Type B pancreatic cell (in vitro differentiated cells): ENCODE measurements at regions not wholly inside any gene's neighbourhood (a gene's known extent, or its start where the extent isn't known, plus 50 kb on each side); places are given as distances from the start of the nearest gene placed in this dataset.
A peak's percentile ranks its signal among the peaks of the same experiment; 100 is the strongest.

Source experiments
- DNase-seq: peaks from one replicate; pipeline ENCODE4 v3.0.0; 2021; ENCODE audit warnings: mixed read lengths; ENCODE audit not compliant: unreplicated experiment; ENCODE audit errors: extremely low spot score
- H3K27ac Mint-ChIP-seq: 2 replicates; pipeline ENCODE4 v1.8.0; 2021; ENCODE audit warnings: mild to moderate bottlenecking, mixed read lengths
- H3K27me3 Mint-ChIP-seq: 2 replicates; pipeline ENCODE4 v1.8.0; 2021; ENCODE audit warnings: mixed read lengths
- H3K36me3 Mint-ChIP-seq: 2 replicates; pipeline ENCODE4 v1.8.0; 2021; ENCODE audit warnings: mixed read lengths
- H3K4me1 Mint-ChIP-seq: one replicate; pipeline ENCODE4 v1.8.0; 2021; ENCODE audit warnings: mixed read lengths; ENCODE audit not compliant: unreplicated experiment
- H3K4me3 Mint-ChIP-seq: 2 replicates; pipeline ENCODE4 v1.8.0; 2021; ENCODE audit warnings: mild to moderate bottlenecking, mixed read lengths
- H3K9me3 Mint-ChIP-seq: 2 replicates; pipeline ENCODE4 v1.8.0; 2021; ENCODE audit warnings: mixed read lengths
- CTCF ChIP-seq: fragments of 200-600 bp; sonication (generic); conservative IDR thresholded peaks from 2 replicates; pipeline ENCODE4 v1.5.0; 2021; ENCODE audit warnings: antibody characterized with exemption, mild to moderate bottlenecking

DNA sequence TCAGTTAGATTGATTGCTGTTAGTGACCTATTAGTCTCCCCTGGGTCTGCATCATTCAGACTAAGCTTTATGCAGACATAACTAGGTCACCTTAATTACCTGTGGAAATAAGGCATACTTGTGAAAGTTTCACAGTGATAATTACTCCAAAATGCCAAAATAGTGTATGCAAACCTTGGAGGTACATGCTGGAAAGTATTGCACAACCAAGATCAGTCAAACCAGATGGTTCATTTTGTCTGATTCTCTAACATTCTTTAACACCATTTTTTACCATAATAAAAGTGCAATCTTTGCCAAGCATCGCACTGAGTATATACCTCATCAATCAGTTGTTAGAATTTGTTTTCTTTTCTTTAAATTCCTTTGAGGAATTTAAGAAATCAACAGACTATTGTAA lies 186.3 kb upstream of the TMEFF2 start:
- DNase-seq, result no peak
- H3K4me1 Mint-ChIP-seq, result peaks cover 3% of the 10 kb centered on the region

DNA sequence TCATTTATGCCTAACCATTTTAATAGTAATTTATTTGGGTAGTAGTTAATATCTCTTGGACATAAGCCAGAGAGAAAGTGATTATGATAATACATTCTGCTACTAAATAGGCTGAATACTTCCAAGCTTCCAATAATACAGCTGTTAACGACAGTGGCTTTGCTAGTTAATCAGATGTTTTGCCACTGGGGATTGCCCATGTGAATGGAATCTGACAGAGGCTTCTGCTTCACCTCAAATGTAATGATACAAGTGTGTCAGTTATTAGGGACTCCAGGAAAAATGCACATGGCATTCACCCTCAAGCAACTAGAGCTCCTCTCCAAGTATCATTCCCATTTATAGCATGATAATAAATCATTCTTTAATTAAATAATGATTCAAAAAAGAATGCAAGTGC lies 185.0 kb upstream of the TMEFF2 start:
- H3K27me3 Mint-ChIP-seq, result no peaks in the 10 kb centered on the region
- no peaks in the 10 kb centered on the region for H3K36me3 Mint-ChIP-seq
- H3K9me3 Mint-ChIP-seq, result no peaks in the 10 kb centered on the region
- TF ChIP-seq CTCF, result no peak
- peaks cover 10% of the 10 kb centered on the region for H3K4me1 Mint-ChIP-seq
- H3K4me3 Mint-ChIP-seq, result no peak overlapping the region
- DNase-seq, result no peak
- no peak overlapping the region for H3K27ac Mint-ChIP-seq

More for the DNA sequence above, 186.3 kb upstream of the TMEFF2 start:
- Mint-ChIP-seq H3K9me3 (no peaks in the 10 kb centered on the region), H3K36me3 (no peaks in the 10 kb centered on the region), H3K27ac (no peak overlapping the region), H3K4me3 (no peak overlapping the region), H3K27me3 (no peaks in the 10 kb centered on the region)
- TF ChIP-seq CTCF, result no peak

- H3K27ac Mint-ChIP-seq, result no peak overlapping the region
- H3K4me3 Mint-ChIP-seq, result no peak overlapping the region
- no peak for TF ChIP-seq CTCF
- H3K27me3 Mint-ChIP-seq, result no peaks in the 10 kb centered on the region
- H3K36me3 Mint-ChIP-seq, result no peaks in the 10 kb centered on the region
- H3K4me1 Mint-ChIP-seq, result peaks cover 19% of the 10 kb centered on the region
- no peak for DNase-seq
- no peaks in the 10 kb centered on the region for H3K9me3 Mint-ChIP-seq
Measured at GRCh38 chr2:192377173-192377572, 182.4 kb upstream of the TMEFF2 start.

- Mint-ChIP-seq H3K4me3 (no peak overlapping the region), H3K4me1 (peaks cover 16% of the 10 kb centered on the region), H3K27me3 (no peaks in the 10 kb centered on the region), H3K9me3 (no peaks in the 10 kb centered on the region), H3K27ac (peak overlapping the region; percentile 25), H3K36me3 (no peaks in the 10 kb centered on the region)
- no peak for DNase-seq
- no peak for TF ChIP-seq CTCF
Measured at GRCh38 chr2:192373754-192374153, 179.0 kb upstream of the TMEFF2 start.

DNA sequence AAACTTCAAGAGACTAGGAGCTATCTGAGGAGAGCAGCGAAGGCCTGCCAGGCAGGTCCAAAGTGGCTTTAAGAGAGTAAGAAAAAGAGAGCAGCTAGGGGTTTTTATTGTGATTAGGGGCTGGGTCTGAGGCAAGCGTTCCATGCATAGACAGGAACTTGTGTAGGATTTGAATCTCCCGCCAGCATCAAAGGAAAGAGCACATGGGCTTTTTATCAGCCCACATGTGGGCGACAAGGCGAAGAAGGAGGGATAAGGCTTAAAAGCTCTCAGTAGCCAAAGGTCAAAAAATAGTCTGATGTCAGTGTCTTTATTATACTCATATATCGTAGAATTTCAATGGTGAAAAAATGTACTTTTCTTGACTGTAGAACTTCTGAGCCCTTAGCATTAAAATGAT lies 178.5 kb upstream of the TMEFF2 start:
- no peaks in the 10 kb centered on the region for H3K36me3 Mint-ChIP-seq
- H3K27ac Mint-ChIP-seq, result no peak overlapping the region
- no peak overlapping the region for H3K4me3 Mint-ChIP-seq
- no peak for DNase-seq
- no peaks in the 10 kb centered on the region for H3K9me3 Mint-ChIP-seq
- H3K27me3 Mint-ChIP-seq, result no peaks in the 10 kb centered on the region
- no peak for TF ChIP-seq CTCF
- peaks cover 16% of the 10 kb centered on the region for H3K4me1 Mint-ChIP-seq

DNA sequence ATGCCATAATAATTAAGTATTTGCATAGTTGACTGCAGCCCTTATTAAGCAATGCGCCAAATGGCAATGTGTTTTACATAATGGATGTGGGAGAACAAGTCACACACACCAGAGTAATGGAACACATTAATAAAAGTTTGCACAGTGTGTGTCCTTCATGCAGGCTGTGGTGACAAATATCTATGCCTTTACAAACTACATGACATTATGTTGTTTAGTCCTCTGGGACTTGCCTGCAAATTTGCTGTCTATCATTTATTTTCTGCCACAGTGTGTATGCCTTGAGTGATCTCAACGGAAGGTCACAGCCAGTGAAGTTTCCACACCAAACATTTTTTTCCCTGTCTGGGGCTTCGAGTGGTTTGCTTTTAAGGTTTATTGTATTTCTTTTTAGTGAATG lies 175.2 kb upstream of the TMEFF2 start:
- no peak for DNase-seq
- no peak for TF ChIP-seq CTCF
- Mint-ChIP-seq H3K36me3 (no peaks in the 10 kb centered on the region), H3K4me1 (peaks cover 11% of the 10 kb centered on the region), H3K9me3 (no peaks in the 10 kb centered on the region), H3K27ac (no peak overlapping the region), H3K27me3 (no peaks in the 10 kb centered on the region), H3K4me3 (no peak overlapping the region)
